IMR-90 (cell line): ENCODE measurements at regions not wholly inside any gene's neighbourhood (a gene's known extent, or its start where the extent isn't known, plus 50 kb on each side); places are given as distances from the start of the nearest gene placed in this dataset.

ENCODE experiments used
- MXI1 ChIP-seq: IDR thresholded peaks from 2 replicates; pipeline ENCODE4 v1.6.1; 2012; ENCODE audit warnings: low read depth, mild to moderate bottlenecking, low read length, moderate library complexity, borderline replicate concordance
- TF ChIP-seq, protein P1 (sequence below): conservative IDR thresholded peaks from 2 replicates; pipeline ENCODE4 v1.5.1; 2012; ENCODE audit warnings: mild to moderate bottlenecking, low read depth, low read length, improper control_type of control experiment
- TF ChIP-seq, protein P2 (sequence below): fragments of 150-350 bp; IDR thresholded peaks from 2 replicates; pipeline ENCODE4 v1.6.1; 2017; ENCODE audit warnings: mild to moderate bottlenecking, antibody characterized with exemption, low read length, low read depth

DNA sequence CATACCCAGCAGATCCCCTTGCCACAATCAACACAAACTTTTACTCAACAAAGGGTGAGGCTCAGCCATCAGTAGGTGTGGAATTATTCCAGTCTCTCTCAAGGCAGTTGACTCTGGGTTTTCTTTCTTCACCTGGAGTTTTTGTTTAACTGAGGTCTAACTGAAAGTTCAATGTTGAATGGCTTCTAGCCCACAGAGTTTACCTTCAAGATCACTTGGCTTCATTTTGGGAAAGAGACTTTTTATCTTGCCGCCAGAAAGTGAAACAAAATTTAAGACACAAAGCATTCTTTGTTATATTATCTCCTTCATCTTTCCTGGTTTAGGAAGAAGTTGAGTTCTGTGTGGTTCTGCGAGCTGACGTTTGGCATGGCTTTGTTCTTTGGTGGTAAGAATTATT, 83.8 kb upstream of the RASGEF1B start:
- TF ChIP-seq, protein P1, sequence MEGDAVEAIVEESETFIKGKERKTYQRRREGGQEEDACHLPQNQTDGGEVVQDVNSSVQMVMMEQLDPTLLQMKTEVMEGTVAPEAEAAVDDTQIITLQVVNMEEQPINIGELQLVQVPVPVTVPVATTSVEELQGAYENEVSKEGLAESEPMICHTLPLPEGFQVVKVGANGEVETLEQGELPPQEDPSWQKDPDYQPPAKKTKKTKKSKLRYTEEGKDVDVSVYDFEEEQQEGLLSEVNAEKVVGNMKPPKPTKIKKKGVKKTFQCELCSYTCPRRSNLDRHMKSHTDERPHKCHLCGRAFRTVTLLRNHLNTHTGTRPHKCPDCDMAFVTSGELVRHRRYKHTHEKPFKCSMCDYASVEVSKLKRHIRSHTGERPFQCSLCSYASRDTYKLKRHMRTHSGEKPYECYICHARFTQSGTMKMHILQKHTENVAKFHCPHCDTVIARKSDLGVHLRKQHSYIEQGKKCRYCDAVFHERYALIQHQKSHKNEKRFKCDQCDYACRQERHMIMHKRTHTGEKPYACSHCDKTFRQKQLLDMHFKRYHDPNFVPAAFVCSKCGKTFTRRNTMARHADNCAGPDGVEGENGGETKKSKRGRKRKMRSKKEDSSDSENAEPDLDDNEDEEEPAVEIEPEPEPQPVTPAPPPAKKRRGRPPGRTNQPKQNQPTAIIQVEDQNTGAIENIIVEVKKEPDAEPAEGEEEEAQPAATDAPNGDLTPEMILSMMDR, result no peak
- TF ChIP-seq, protein P2, sequence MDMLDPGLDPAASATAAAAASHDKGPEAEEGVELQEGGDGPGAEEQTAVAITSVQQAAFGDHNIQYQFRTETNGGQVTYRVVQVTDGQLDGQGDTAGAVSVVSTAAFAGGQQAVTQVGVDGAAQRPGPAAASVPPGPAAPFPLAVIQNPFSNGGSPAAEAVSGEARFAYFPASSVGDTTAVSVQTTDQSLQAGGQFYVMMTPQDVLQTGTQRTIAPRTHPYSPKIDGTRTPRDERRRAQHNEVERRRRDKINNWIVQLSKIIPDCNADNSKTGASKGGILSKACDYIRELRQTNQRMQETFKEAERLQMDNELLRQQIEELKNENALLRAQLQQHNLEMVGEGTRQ, result no peak
- no peak for TF ChIP-seq MXI1
